GM12874 (cell line): ENCODE measurements at regions not wholly inside any gene's neighbourhood (a gene's known extent, or its start where the extent isn't known, plus 50 kb on each side); places are given as distances from the start of the nearest gene placed in this dataset.

ENCODE experiments used
- TF ChIP-seq, protein P1 (sequence below): IDR thresholded peaks from 2 replicates; pipeline ENCODE4 v1.5.1; 2011; ENCODE audit warnings: low read depth, mild to moderate bottlenecking, control low read depth, low read length, moderate library complexity; ENCODE audit not compliant: insufficient read depth

DNA sequence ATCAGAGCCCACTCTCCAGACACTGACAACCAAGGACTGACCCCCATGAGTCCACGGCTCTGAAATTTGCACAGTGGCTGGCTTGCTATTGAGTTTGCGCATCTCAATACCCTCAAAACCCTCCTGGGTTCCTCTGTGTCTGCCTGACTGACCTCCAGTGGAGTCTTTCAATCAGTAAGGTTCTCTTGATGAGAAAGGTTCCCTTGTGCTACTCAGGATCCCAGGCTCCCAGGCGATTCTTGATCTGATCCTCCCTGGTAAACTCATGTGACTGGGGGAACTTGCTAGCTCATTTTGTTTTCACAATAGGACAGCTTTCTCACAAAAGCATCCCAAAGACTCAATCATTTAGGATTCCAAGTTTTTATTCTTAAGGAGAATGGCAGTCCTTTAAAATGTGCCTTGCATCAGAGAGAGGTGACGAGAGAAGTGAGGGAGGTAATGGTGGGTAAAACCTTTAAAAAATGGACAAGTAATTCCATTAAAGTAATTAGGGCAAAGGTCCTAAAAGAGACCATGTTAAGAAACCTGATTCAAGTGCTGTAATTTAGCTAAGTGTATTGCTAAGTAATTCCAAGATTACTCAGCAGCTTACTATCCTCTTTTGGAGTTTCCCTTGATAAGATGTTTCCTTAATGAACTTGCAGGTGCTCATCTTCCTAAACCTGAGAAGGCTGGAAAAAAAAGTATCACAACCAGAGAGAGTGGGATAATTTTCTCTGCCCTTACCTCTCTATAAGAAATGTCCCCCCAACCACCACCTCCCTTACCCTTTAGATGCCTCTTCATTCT, 304.7 kb upstream of the SGK1 start:
- TF ChIP-seq, protein P1, sequence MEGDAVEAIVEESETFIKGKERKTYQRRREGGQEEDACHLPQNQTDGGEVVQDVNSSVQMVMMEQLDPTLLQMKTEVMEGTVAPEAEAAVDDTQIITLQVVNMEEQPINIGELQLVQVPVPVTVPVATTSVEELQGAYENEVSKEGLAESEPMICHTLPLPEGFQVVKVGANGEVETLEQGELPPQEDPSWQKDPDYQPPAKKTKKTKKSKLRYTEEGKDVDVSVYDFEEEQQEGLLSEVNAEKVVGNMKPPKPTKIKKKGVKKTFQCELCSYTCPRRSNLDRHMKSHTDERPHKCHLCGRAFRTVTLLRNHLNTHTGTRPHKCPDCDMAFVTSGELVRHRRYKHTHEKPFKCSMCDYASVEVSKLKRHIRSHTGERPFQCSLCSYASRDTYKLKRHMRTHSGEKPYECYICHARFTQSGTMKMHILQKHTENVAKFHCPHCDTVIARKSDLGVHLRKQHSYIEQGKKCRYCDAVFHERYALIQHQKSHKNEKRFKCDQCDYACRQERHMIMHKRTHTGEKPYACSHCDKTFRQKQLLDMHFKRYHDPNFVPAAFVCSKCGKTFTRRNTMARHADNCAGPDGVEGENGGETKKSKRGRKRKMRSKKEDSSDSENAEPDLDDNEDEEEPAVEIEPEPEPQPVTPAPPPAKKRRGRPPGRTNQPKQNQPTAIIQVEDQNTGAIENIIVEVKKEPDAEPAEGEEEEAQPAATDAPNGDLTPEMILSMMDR, result no peak

DNA sequence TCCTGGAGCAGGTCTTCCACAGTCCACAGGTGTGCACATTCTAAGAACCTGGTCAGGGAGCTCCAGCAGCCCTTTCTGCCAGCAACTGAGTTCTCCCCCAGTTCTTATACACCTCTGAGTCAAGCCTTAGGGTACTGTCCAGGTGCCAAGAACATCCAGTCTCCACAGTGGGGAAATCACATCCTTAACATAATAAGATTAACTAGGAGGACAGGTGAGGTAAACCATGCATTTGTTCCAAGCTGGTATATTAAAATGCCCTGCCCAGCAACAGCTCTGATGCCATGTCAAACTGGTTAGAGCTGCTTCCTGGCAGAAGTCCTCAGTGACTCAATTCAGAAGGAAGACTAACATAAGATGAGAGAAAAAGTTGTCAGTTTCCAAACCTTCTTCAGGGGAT, 303.9 kb upstream of the SGK1 start:
- TF ChIP-seq, protein P1, result no peak

DNA sequence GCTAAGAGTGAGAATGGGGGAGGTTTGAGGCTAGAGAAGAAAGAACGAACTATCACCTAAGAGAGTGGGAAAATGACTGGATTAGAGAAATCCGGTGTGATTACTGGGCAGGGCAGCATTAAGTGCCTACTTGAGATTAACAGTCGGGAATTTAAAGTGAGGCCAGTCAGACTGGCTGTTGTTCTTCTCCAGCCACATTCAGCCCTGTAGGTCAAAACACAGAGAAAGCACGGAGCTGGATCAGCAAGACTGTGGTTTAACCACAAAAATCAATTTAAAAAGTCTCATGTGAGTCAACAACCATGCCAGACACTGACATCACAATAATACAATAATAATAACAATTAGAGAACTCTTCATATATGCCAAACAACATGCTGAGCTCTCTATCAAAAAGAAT, 301.9 kb upstream of the SGK1 start:
- TF ChIP-seq, protein P1, result no peak

DNA sequence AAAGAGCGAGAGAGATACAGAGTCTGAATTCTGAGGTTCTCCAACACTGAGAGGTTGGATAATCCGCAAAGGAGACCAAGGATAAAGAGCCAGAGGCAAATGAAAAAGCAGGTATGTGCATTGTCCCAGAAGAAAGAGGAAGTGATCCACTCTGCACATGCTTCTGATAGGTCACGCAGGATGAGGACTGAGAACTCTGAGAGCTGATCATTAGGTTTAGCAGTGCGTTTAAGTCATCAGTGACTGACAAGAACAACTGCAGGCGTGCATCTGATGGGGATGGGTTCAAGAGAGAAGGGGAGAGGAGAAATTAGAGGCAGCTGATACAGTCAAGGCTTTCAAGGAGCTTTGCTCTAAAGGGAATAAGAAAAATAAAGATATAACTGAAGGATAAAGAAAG, 301.2 kb upstream of the SGK1 start:
- TF ChIP-seq, protein P1, result no peak

GRCh38 chr6:134614606-134615485, 296.9 kb upstream of the SGK1 start:
- TF ChIP-seq, protein P1, result no peak

GRCh38 chr6:134610411-134610810, 292.5 kb upstream of the SGK1 start:
- TF ChIP-seq, protein P1, result no peak

- TF ChIP-seq, protein P1, result no peak
Observed at GRCh38 chr6:134609716-134610261, 291.9 kb upstream of the SGK1 start.
